HCT116 (cell line): ENCODE measurements at regions not wholly inside any gene's neighbourhood (a gene's known extent, or its start where the extent isn't known, plus 50 kb on each side); places are given as distances from the start of the nearest gene placed in this dataset.

Experiments
- ATAC-seq: fragments of 200-7000 bp; cut with Tn5 transposase; 2 replicates; pipeline ENCODE4 v1.9.1; 2020; ENCODE audit warnings: mild to moderate bottlenecking, moderate library complexity
- BruUV-seq: library from RNA; stranded (reverse); fragments of 400-500 nt; replicated peaks from 2 replicates; lab custom pipeline; 2021; lab: Mats Ljungman, UMichigan
- CTCF ChIA-PET: fragments of 300-600 bp; sonication (Branson Sonifier 250); formaldehyde crosslinking; loops from one replicate; lab custom pipeline; 2021; ENCODE audit warnings: antibody characterized with exemption; lab: Charles Lee
- POLR2A ChIA-PET: fragments of 300-600, 350-600 bp; sonication (Branson Sonifier 250); formaldehyde crosslinking; loops from one replicate; lab custom pipeline; 2021; ENCODE audit warnings: antibody characterized with exemption; lab: Charles Lee
- RAD21 ChIA-PET, 2 experiments: fragments of 300-600 bp; sonication (Branson Sonifier 250); formaldehyde crosslinking; loops; one replicate each; lab custom pipeline; 2023; ENCODE audit warnings: low total read pairs in 2 of 2; ENCODE audit not compliant: uncharacterized antibody in 2 of 2, unreplicated experiment in 2 of 2, low non-redundant PET in 1 of 2; lab: Charles Lee
- DNase-seq: peaks from one replicate; pipeline ENCODE4 v3.0.0-alpha.2; 2010; ENCODE audit warnings: low read depth, low spot score
- H2AFZ ChIP-seq: fragments of 200-600 bp; shearing (Covaris generic), sonication (generic); 2 replicates; pipeline ENCODE4 v1.6.1; 2017; ENCODE audit warnings: low read depth, mixed run types, mixed read lengths, antibody characterized with exemption, low read length; ENCODE audit not compliant: poor library complexity, severe bottlenecking
- H3K27ac ChIP-seq: 2 replicates; pipeline ENCODE4 v1.5.1; 2012; ENCODE audit warnings: low read depth, low read length
- H3K27me3 ChIP-seq: fragments of 200-600 bp; sonication (generic); 2 replicates; pipeline ENCODE4 v1.6.1; 2016; ENCODE audit warnings: mixed run types, low read length, mixed read lengths; ENCODE audit not compliant: insufficient read depth
- H3K36me3 ChIP-seq, 2 experiments: fragments of 200-500 bp in 1 of 2; fragments of 200-600 bp in 1 of 2; sonication (Bioruptor generic) in 1 of 2; sonication (generic) in 1 of 2; 2 replicates each; pipeline versions ENCODE4 v1.5.1 to v1.6.1; 2014 to 2016; ENCODE audit warnings: low read length in 2 of 2, inconsistent platforms in 1 of 2, mixed read lengths in 1 of 2, mixed run types in 1 of 2; ENCODE audit not compliant: insufficient read depth in 2 of 2, control insufficient read depth in 1 of 2
- H3K4me1 ChIP-seq, 2 experiments: fragments of 200-600 bp in 1 of 2; sonication (generic) in 1 of 2; 2 replicates each; pipeline versions ENCODE4 v1.5.1 to v1.6.1; 2012 to 2017; ENCODE audit warnings: low read length in 2 of 2, inconsistent platforms in 1 of 2, mild to moderate bottlenecking in 1 of 2, mixed read lengths in 1 of 2, mixed run types in 1 of 2, moderate library complexity in 1 of 2; ENCODE audit not compliant: insufficient read depth in 2 of 2, control insufficient read depth in 1 of 2
- H3K4me2 ChIP-seq: fragments of 200-600 bp; sonication (generic); 2 replicates; pipeline ENCODE4 v1.6.1; 2017; ENCODE audit warnings: mixed run types, low read length, mixed read lengths
- H3K4me3 ChIP-seq, 2 experiments: fragments of 200-600 bp in 1 of 2; sonication (generic) in 1 of 2; replicated peaks in 1 of 2; 2 replicates each; pipeline ENCODE4 v1.5.1; 2011 to 2016; ENCODE audit warnings: low read length in 2 of 2, control low read depth in 1 of 2, low read depth in 1 of 2, mild to moderate bottlenecking in 1 of 2, mixed read lengths in 1 of 2, mixed run types in 1 of 2
- H3K79me2 ChIP-seq: fragments of 200-600 bp; sonication (generic); 2 replicates; pipeline ENCODE4 v1.6.1; 2017; ENCODE audit warnings: mild to moderate bottlenecking, mixed run types, low read length, moderate library complexity, mixed read lengths; ENCODE audit not compliant: insufficient read depth
- H3K9ac ChIP-seq: fragments of 200-600 bp; sonication (generic); 2 replicates; pipeline ENCODE4 v1.6.1; 2016; ENCODE audit warnings: low read length, mixed read lengths
- H3K9me2 ChIP-seq: fragments of 200-600 bp; sonication (generic), shearing (Covaris generic); 2 replicates; pipeline ENCODE4 v1.6.1; 2017; ENCODE audit warnings: mixed run types, mild to moderate bottlenecking, moderate library complexity; ENCODE audit not compliant: insufficient read depth
- H3K9me3 ChIP-seq, 2 experiments: fragments of 200-500 bp in 1 of 2; fragments of 200-600 bp in 1 of 2; sonication (Bioruptor generic) in 1 of 2; sonication (generic) in 1 of 2; 2 replicates each; pipeline ENCODE4 v1.6.1; 2014 to 2017; ENCODE audit warnings: low read length in 2 of 2, mixed read lengths in 2 of 2, inconsistent platforms in 1 of 2, low read depth in 1 of 2, mild to moderate bottlenecking in 1 of 2, mixed run types in 1 of 2, moderate library complexity in 1 of 2; ENCODE audit not compliant: control insufficient read depth in 1 of 2, insufficient read depth in 1 of 2
- H4K20me1 ChIP-seq: fragments of 200-600 bp; sonication (generic), shearing (Covaris generic); 2 replicates; pipeline ENCODE4 v1.6.1; 2017; ENCODE audit warnings: mixed run types, mild to moderate bottlenecking, moderate library complexity; ENCODE audit not compliant: insufficient read depth
- CBX3 ChIP-seq: IDR thresholded peaks from 2 replicates; pipeline ENCODE4 v1.6.1; 2012; ENCODE audit warnings: low read depth
- CEBPB ChIP-seq: IDR thresholded peaks from 2 replicates; pipeline ENCODE4 v1.6.1; 2012; ENCODE audit warnings: low read depth
- EGR1 ChIP-seq: IDR thresholded peaks from 2 replicates; pipeline ENCODE4 v1.6.1; 2012; ENCODE audit warnings: low read depth
- ELF1 ChIP-seq: IDR thresholded peaks from 2 replicates; pipeline ENCODE4 v1.6.1; 2012; ENCODE audit warnings: low read depth, borderline replicate concordance
- EZH2 ChIP-seq: fragments of 200-600 bp; sonication (generic); IDR thresholded peaks from 2 replicates; pipeline ENCODE4 v1.6.1; 2017; ENCODE audit warnings: antibody characterized with exemption, mixed run types
- EZH2phosphoT487 ChIP-seq: fragments of 200-600 bp; IDR thresholded peaks from 2 replicates; pipeline ENCODE4 v1.6.1; 2018; ENCODE audit warnings: antibody characterized with exemption, borderline replicate concordance
- FOSL1 ChIP-seq: IDR thresholded peaks from 2 replicates; pipeline ENCODE4 v1.6.1; 2012; ENCODE audit warnings: low read depth
- JUND ChIP-seq: IDR thresholded peaks from 2 replicates; pipeline ENCODE4 v1.6.1; 2012
- MAX ChIP-seq: IDR thresholded peaks from 2 replicates; pipeline ENCODE4 v1.6.1; 2012
- POLR2A ChIP-seq: IDR thresholded peaks from 2 replicates; pipeline ENCODE4 v1.7.0; 2011; ENCODE audit warnings: borderline replicate concordance; ENCODE audit not compliant: insufficient read depth, insufficient read length; ENCODE audit errors: extremely low read depth
- POLR2AphosphoS5 ChIP-seq: IDR thresholded peaks from 2 replicates; pipeline ENCODE4 v1.6.1; 2011; ENCODE audit warnings: mild to moderate bottlenecking, low read depth, low read length, moderate library complexity
- RAD21 ChIP-seq: IDR thresholded peaks from 2 replicates; pipeline ENCODE4 v1.6.1; 2012; ENCODE audit warnings: low read depth, mild to moderate bottlenecking
- SIN3A ChIP-seq: IDR thresholded peaks from 2 replicates; pipeline ENCODE4 v1.6.1; 2012; ENCODE audit warnings: low read depth
- SP1 ChIP-seq: IDR thresholded peaks from 2 replicates; pipeline ENCODE4 v1.6.1; 2012; ENCODE audit warnings: low read depth
- TCF7L2 ChIP-seq: IDR thresholded peaks from 2 replicates; pipeline ENCODE4 v1.7.0; 2011; ENCODE audit warnings: borderline replicate concordance, inconsistent platforms; ENCODE audit not compliant: insufficient read depth, insufficient read length; ENCODE audit errors: extremely low read depth
- YY1 ChIP-seq: IDR thresholded peaks from 2 replicates; pipeline ENCODE4 v1.6.1; 2011; ENCODE audit warnings: low read length, low read depth, moderate library complexity, mild to moderate bottlenecking; ENCODE audit not compliant: insufficient replicate concordance; ENCODE audit errors: extremely low read depth
- ZFX ChIP-seq: fragments of 450-650 bp; IDR thresholded peaks from 2 replicates; pipeline ENCODE4 v1.6.1; 2017
- intact Hi-C: fragments of 100-400 bp; cut with micrococcal nuclease; formaldehyde crosslinking; loops from 2 replicates; pipeline ENCODE4 v1.10.0; 2022
- TF ChIP-seq, protein P1 (sequence below): IDR thresholded peaks from 2 replicates; pipeline ENCODE4 v1.6.1; 2012; ENCODE audit warnings: low read depth
- TF ChIP-seq, protein P2 (sequence below): IDR thresholded peaks from 2 replicates; pipeline ENCODE4 v1.6.1; 2012

DNA sequence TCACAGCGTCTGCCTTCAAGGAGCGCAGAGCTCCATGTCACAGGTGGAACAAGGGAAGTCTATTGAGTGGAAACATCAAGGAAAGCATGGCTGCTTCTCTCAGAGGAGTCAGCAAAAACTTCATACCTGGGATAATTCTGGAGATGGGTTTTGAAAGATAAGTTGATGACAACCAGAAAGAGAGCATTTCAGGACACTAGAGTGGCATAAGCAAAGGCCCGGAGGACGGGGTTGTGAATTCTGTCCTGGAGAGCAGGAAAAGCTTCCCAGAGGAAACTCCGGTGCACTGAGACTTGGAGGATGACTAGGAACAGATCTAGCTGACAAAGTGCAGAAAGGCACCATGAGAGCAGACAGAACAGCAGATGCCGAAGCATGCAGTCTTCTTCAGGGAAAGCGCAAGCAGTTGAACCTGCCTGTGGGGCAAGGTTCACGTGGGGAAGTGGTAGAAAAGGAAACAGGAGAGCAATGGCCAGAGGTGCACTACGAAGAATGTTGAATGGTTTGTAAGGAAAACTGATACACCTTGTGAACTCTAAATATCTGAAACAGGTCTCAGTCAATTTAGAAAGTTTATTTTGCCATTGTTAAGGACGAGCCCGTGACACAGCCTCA lies 222.9 kb downstream of the PLPP3 start:
- no peak for ATAC-seq
- Histone ChIP-seq H3K27me3 (no peaks in the 10 kb centered on the region), H3K4me2 (no peak overlapping the region), H3K36me3 (no peaks in the 10 kb centered on the region), H3K79me2 (no peaks in the 10 kb centered on the region), H3K9me2 (no peaks in the 10 kb centered on the region), H2AFZ (no peak overlapping the region), H3K9me3 (no peaks in the 10 kb centered on the region), H3K27ac (no peak overlapping the region), H3K4me3 (no peak overlapping the region), H3K4me1 (no peaks in the 10 kb centered on the region), H4K20me1 (no peaks in the 10 kb centered on the region), H3K9ac (no peak overlapping the region)
- ChIA-PET CTCF (no interaction called here), POLR2A (no interaction called here), RAD21 (no interaction called here)
- TF ChIP-seq EGR1 = no peak
- TF ChIP-seq CBX3 = no peak
- no peak for TF ChIP-seq EZH2phosphoT487
- no peak for TF ChIP-seq JUND
- no peak for TF ChIP-seq YY1
- no peak for TF ChIP-seq EZH2
- no peak for TF ChIP-seq RAD21
- TF ChIP-seq MAX = no peak
- TF ChIP-seq, protein P1, sequence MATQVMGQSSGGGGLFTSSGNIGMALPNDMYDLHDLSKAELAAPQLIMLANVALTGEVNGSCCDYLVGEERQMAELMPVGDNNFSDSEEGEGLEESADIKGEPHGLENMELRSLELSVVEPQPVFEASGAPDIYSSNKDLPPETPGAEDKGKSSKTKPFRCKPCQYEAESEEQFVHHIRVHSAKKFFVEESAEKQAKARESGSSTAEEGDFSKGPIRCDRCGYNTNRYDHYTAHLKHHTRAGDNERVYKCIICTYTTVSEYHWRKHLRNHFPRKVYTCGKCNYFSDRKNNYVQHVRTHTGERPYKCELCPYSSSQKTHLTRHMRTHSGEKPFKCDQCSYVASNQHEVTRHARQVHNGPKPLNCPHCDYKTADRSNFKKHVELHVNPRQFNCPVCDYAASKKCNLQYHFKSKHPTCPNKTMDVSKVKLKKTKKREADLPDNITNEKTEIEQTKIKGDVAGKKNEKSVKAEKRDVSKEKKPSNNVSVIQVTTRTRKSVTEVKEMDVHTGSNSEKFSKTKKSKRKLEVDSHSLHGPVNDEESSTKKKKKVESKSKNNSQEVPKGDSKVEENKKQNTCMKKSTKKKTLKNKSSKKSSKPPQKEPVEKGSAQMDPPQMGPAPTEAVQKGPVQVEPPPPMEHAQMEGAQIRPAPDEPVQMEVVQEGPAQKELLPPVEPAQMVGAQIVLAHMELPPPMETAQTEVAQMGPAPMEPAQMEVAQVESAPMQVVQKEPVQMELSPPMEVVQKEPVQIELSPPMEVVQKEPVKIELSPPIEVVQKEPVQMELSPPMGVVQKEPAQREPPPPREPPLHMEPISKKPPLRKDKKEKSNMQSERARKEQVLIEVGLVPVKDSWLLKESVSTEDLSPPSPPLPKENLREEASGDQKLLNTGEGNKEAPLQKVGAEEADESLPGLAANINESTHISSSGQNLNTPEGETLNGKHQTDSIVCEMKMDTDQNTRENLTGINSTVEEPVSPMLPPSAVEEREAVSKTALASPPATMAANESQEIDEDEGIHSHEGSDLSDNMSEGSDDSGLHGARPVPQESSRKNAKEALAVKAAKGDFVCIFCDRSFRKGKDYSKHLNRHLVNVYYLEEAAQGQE = no peak
- TF ChIP-seq CEBPB = no peak
- TF ChIP-seq SP1 = no peak
- no peak for TF ChIP-seq POLR2AphosphoS5
- TF ChIP-seq ELF1 = no peak
- no peak for TF ChIP-seq ZFX
- TF ChIP-seq POLR2A = no peak
- no peak for TF ChIP-seq SIN3A
- TF ChIP-seq TCF7L2 = no peak
- TF ChIP-seq, protein P2, sequence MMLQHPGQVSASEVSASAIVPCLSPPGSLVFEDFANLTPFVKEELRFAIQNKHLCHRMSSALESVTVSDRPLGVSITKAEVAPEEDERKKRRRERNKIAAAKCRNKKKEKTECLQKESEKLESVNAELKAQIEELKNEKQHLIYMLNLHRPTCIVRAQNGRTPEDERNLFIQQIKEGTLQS = no peak
- no peak for TF ChIP-seq FOSL1
- intact Hi-C loops = loop anchor here (10.0 kb wide), 1 partner anchor 58 kb away; no protein-coding TSS in a partner anchor
- no TSS peak for BruUV-seq
- no peak for DNase-seq
